C4-2B (cell line): ENCODE measurements at regions not wholly inside any gene's neighbourhood (a gene's known extent, or its start where the extent isn't known, plus 50 kb on each side); places are given as distances from the start of the nearest gene placed in this dataset.
"Not testable (repeated sequence)": the region's sequence is repeated elsewhere in the genome, so short reads cannot be mapped to it uniquely, and the experiment has no call there.

Experiments used
- H3K27ac ChIP-seq: fragments of 450-650 bp; 2 replicates; pipeline ENCODE4 v1.5.1; 2017
- CTCF ChIP-seq: fragments of 450-650 bp; conservative IDR thresholded peaks from 2 replicates; pipeline ENCODE4 v1.5.1; 2017; ENCODE audit warnings: mild to moderate bottlenecking
- ZFX ChIP-seq: fragments of 450-650 bp; IDR thresholded peaks from 2 replicates; pipeline ENCODE4 v1.6.1; 2017

- TF ChIP-seq ZFX: no peak
- TF ChIP-seq CTCF: no peak
These were observed 1296.8 kb upstream of the EYS start for GRCh38 chr6:67003844-67004243.

GRCh38 chr6:67000121-67000520, 1293.1 kb upstream of the EYS start:
- H3K27ac ChIP-seq: no peak overlapping the region
- TF ChIP-seq CTCF (no peak), ZFX (no peak)

More at GRCh38 chr6:67003844-67004243, 1296.8 kb upstream of the EYS start:
- H3K27ac ChIP-seq: no peak overlapping the region

- not testable (repeated sequence) for H3K27ac ChIP-seq
These were observed 1290.6 kb upstream of the EYS start for GRCh38 chr6:66997579-66997978.

DNA sequence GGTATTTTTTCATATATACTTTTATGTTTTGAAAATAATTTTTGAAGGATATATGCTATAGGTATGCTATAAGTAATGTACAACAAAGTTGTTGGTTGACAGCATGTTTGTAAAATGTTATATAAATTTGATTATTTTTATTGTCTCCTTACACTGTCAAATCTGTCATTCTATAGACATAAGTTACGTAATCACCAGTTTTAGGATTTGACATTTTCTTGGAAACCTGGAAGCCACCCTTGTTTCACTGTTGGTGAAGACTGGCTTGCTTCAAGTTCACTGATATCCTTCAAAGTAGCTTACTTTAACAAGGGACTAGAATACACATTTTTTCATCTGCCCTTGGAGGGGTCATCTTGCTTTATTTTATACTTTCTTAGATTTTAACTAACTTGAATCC, 1288.6 kb upstream of the EYS start:
- no peak overlapping the region for H3K27ac ChIP-seq
- TF ChIP-seq ZFX (no peak), CTCF (no peak)

GRCh38 chr6:66993708-66994107, 1286.7 kb upstream of the EYS start:
- not testable (repeated sequence) for H3K27ac ChIP-seq

DNA sequence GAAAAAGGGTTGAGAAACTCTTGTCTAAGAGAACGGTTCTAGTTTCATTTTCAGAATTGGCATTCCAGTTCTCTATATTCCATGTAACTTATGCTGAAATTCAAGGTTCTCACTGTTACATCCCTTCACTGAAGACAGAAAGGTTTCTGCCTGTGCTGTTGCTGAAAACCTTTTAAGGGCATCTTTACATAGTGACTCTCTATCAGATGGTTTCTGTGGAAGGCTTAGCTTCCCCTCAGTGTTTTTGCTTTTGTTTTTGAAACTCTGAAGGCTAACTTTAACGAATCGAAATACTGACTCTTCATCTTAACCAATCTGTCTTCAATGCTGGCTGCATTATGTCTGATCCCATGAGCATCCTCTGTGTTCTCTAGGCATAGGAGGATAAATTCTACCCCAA, 1286.2 kb upstream of the EYS start:
- H3K27ac ChIP-seq: no peak overlapping the region
- TF ChIP-seq CTCF (no peak), ZFX (no peak)

DNA sequence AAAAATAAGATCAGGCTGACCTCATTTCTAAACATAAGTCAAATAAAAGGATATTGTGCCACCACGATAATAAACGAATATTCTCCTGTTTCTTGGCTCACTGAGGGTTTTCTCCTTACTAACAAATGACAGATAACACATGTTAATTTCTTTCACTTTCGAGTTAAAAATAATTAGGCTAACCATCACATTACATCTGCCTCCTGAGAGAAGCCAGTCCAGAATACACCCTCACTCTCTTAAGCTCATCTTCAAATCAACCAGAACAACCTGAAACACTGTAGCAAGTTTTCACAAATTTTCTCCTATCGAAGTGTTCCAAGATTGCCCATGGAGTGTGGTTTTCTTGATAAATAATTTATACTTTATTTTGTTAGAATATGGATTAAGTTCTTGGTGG, 1285.6 kb upstream of the EYS start:
- TF ChIP-seq CTCF: no peak
- TF ChIP-seq ZFX: no peak
- H3K27ac ChIP-seq: no peak overlapping the region

DNA sequence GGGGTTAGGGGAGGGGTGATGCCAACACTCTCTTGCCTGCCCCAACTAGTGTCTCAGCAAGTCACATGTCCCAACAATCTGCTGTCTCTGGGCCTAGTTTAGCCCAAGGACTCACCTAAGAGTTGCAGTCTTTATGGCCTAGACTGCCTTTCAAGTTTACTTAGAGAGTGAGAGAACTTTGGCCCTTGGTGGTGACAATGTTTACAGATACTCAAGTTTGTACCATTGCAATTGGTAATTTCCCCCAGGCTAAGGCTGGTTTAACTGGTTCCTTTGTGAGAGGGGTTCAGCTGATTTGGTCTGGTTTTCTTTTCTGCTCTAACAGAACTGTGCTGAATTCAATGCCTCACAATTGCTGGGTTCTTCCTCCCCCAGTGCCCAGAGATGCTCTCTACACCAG, 1279.9 kb upstream of the EYS start:
- no peak overlapping the region for H3K27ac ChIP-seq
- TF ChIP-seq ZFX (no peak), CTCF (no peak)

DNA sequence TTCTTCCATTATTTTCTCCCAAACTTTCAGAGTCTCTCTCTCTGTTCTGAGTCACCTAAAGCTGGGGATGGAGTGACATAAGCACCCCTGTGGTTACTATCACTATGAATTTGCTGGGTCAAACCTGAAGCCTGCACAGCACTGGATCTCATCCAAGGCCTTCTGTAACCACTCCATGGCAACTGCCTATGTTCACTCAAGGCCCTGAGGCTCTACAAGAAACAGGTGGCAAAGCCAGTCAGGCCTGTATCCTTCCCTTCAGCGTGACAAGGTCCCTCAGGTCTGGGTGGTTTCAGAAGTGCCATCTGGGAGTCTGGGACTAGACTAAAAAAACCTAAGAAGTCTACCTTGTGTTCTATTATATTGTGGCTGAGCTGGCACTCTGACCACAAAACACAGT, 1278.8 kb upstream of the EYS start:
- TF ChIP-seq ZFX (no peak), CTCF (no peak)
- H3K27ac ChIP-seq: no peak overlapping the region
